Testis (tissue), 2 donors: ENCODE measurements at regions not wholly inside any gene's neighbourhood (a gene's known extent, or its start where the extent isn't known, plus 50 kb on each side); places are given as distances from the start of the nearest gene placed in this dataset.

ENCODE experiments used
- POLR2A ChIP-seq: fragments of 450-650 bp; IDR thresholded peaks from one replicate; pipeline ENCODE4 v1.6.1; 2017; ENCODE audit warnings: antibody characterized with exemption, mild to moderate bottlenecking, moderate library complexity
- TF ChIP-seq, protein P1 (sequence below), 3 experiments: fragments of 450-650 bp in 2 of 3; fragments of 200-600 bp in 1 of 3; sonication (generic) in 1 of 3; IDR thresholded peaks; one replicate each; pipeline ENCODE4 v1.5.1; 2016 to 2019; ENCODE audit warnings: antibody characterized with exemption in 3 of 3, mild to moderate bottlenecking in 2 of 3, moderate library complexity in 1 of 3

DNA sequence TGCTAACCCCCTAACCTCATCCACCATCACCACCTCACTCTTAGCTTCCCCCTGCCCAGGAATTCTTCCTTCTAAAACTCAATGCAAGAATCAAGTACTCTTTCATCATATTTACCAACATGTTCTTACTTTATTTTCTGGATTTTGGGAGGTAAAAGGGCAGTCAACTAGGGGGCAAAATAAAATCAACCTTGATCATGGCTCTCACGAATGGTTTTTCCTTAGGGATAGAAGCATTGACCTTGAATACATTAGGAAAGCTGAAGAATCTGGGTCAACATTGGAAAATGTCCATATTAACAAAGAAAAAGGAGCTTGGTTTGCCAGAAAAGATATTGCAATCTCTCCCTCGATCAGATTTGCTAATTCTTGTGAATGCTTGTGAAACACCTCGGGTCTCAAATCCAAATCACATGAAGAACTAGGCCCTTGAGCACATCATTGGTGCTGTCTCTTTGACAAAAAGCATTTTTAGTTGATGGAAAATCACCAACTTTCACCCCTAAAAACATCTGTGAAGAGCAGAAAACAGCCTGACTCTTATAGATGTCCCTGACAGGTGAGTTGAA lies 58.9 kb downstream of the ZC3H11B start:
- TF ChIP-seq, protein P1, sequence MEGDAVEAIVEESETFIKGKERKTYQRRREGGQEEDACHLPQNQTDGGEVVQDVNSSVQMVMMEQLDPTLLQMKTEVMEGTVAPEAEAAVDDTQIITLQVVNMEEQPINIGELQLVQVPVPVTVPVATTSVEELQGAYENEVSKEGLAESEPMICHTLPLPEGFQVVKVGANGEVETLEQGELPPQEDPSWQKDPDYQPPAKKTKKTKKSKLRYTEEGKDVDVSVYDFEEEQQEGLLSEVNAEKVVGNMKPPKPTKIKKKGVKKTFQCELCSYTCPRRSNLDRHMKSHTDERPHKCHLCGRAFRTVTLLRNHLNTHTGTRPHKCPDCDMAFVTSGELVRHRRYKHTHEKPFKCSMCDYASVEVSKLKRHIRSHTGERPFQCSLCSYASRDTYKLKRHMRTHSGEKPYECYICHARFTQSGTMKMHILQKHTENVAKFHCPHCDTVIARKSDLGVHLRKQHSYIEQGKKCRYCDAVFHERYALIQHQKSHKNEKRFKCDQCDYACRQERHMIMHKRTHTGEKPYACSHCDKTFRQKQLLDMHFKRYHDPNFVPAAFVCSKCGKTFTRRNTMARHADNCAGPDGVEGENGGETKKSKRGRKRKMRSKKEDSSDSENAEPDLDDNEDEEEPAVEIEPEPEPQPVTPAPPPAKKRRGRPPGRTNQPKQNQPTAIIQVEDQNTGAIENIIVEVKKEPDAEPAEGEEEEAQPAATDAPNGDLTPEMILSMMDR (IDR thresholded peaks at IDR 0.05): no peak
- no peak for TF ChIP-seq POLR2A
